ENCODE measurements at regions not wholly inside any gene's neighbourhood (a gene's known extent, or its start where the extent isn't known, plus 50 kb on each side); places are given as distances from the start of the nearest gene placed in this dataset.

DNA sequence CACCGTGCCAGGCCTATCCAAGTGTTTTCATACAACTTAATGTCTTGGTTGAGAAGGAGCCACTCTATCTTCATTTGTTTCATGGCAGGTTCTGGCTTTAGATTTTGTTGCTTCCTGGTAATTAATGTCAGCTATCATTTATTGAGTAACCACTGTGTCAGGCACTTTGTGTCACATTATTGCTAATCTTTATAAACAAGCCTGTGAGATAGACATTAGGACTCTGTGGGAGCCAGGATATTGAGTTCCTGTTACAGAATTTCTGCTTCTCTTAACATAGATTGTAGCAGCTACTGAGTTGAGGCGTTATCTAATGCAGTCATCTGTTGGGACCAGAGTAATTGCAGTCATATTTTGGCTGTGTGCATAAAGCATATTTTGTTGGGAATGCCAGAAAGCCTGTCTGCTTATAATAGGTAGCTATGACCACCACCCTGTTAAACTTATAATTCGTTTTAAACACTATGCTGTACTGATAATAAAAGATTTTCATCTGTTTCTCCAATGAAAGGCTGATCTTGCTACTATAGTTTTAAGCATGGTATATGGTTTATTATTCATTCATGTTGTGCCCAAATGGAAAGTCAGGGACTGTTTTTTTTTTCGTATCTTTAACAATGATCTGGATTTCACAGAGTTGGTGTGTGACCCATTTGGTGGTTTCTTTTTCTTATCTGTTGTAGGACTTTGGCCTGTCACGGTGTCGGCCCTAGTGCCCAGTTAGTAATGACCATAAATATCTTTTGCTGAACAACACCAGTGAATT lies 432.6 kb downstream of the PCNX1 start:
- Histone ChIP-seq H3K36me3 (ENCODE audit: control insufficient read depth in 4 of 4, insufficient read depth in 3 of 4, low read depth in 1 of 4, low read length in 3 of 4) (no peaks in the 10 kb centered on the region), H3K27me3 (ENCODE audit: control insufficient read depth in 4 of 4, insufficient read depth in 4 of 4, low read length in 3 of 4) (no peaks in the 10 kb centered on the region), H3K9ac (ENCODE audit: low read depth in 1 of 2, low read length in 2 of 2) (peak overlapping the region; percentile 58 to 65), H3K4me3 (ENCODE audit: low read depth in 1 of 3, low read length in 3 of 3) (no peak overlapping the region), H3K27ac (ENCODE audit: low read depth in 1 of 2, low read length in 2 of 2) (peak overlapping the region; percentile 87 to 93), H3K9me3 (ENCODE audit: control insufficient read depth in 4 of 4, low read length in 3 of 4) (no peaks in the 10 kb centered on the region), H3K4me1 (ENCODE audit: control insufficient read depth in 4 of 4, insufficient read depth in 4 of 4, low read length in 3 of 4) (peaks cover 5 to 43% (median 14%) of the 10 kb centered on the region in 4 donors)
- DNase-seq (ENCODE audit: low spot score): no peak
- WGBS: 36% methylated on average over 6 of the region's 6 CpGs
- TF ChIP-seq FOXA1 (IDR thresholded peaks at IDR 0.05): no peak
- TF ChIP-seq REST (IDR thresholded peaks at IDR 0.05): peak; percentile 66
- TF ChIP-seq CTCF (IDR thresholded peaks at IDR 0.05; ENCODE audit: low read depth, low read length, missing input control): no peak
- no peak for TF ChIP-seq EGR1 (IDR thresholded peaks at IDR 0.05; ENCODE audit: low read depth in 2 of 2)
- TF ChIP-seq TAF1 (conservative IDR thresholded peaks at IDR 0.05): no peak
- TF ChIP-seq RAD21 (IDR thresholded peaks at IDR 0.05): peak; percentile 18 to 26
- TF ChIP-seq FOXA2 (IDR thresholded peaks at IDR 0.05): no peak
- peak; percentile 53 for TF ChIP-seq YY1 (IDR thresholded peaks at IDR 0.05)
- peak; percentile 13 to 63 for TF ChIP-seq JUND (IDR thresholded peaks at IDR 0.05)
- no peak for TF ChIP-seq GABPA (IDR thresholded peaks at IDR 0.05 in 1 of 2, conservative IDR thresholded peaks at IDR 0.05 in 1 of 2)
- TF ChIP-seq MAX (IDR thresholded peaks at IDR 0.05): peak; percentile 69
- peak; percentile 75 for TF ChIP-seq ZBTB33 (IDR thresholded peaks at IDR 0.05)
- TF ChIP-seq HNF4G (IDR thresholded peaks at IDR 0.05): peak; percentile 81
- TF ChIP-seq SP1 (IDR thresholded peaks at IDR 0.05): peak; percentile 95
- TF ChIP-seq, protein P1, sequence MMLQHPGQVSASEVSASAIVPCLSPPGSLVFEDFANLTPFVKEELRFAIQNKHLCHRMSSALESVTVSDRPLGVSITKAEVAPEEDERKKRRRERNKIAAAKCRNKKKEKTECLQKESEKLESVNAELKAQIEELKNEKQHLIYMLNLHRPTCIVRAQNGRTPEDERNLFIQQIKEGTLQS (IDR thresholded peaks at IDR 0.05): no peak
- peak; percentile 94 to 97 for TF ChIP-seq HNF4A (conservative IDR thresholded peaks at IDR 0.05)
- TF ChIP-seq RXRA (IDR thresholded peaks at IDR 0.05): peak; percentile 48 to 71
- no peak for TF ChIP-seq NR2F2 (IDR thresholded peaks at IDR 0.05)
